Mucosa of descending colon (tissue), 3 donors: ENCODE measurements at regions not wholly inside any gene's neighbourhood (a gene's known extent, or its start where the extent isn't known, plus 50 kb on each side); places are given as distances from the start of the nearest gene placed in this dataset.

Experiments
- ATAC-seq: fragments of 200-7000 bp; cut with Tn5 transposase; one replicate; pipeline ENCODE4 v1.9.1; 2020; ENCODE audit warnings: mild to moderate bottlenecking, moderate library complexity
- DNase-seq, 3 donors: peaks; one replicate each; pipeline ENCODE4 v3.0.0-alpha.2; 2020
- H3K36me3 ChIP-seq: fragments of 200-600 bp; one replicate; pipeline ENCODE4 v1.8.0; 2021; ENCODE audit warnings: low read depth, mild to moderate bottlenecking
- H3K4me1 ChIP-seq: fragments of 200-600 bp; one replicate; pipeline ENCODE4 v1.8.0; 2021; ENCODE audit warnings: low read depth, mild to moderate bottlenecking
- H3K4me3 ChIP-seq: fragments of 200-600 bp; one replicate; pipeline ENCODE4 v1.8.0; 2021; ENCODE audit warnings: mild to moderate bottlenecking
- H3K9me3 ChIP-seq: fragments of 200-600 bp; one replicate; pipeline ENCODE4 v1.8.0; 2021; ENCODE audit warnings: mild to moderate bottlenecking
- CTCF ChIP-seq: fragments of 200-600 bp; IDR thresholded peaks from one replicate; pipeline ENCODE4 v1.8.0; 2022; ENCODE audit warnings: antibody characterized with exemption, mild to moderate bottlenecking
- intact Hi-C, 2 donors: fragments of 100-400 bp; cut with DNase I in 1 of 2; cut with micrococcal nuclease in 1 of 2; formaldehyde crosslinking; loops; one replicate each; pipeline versions ENCODE4 v1.11.0 to v1.11.1; 2022; cut with DNase I, micrococcal nuclease
- donor health status: DM: no; HTN: no; CAD: no; lungs with moderate emphysema.
- donor health status: DM: no; HTN: no; CAD: no.
- donor health status: DM: no; HTN: yes; CAD: no.

- no peak for TF ChIP-seq CTCF
- Histone ChIP-seq H3K4me3 (no peak overlapping the region), H3K9me3 (no peaks in the 10 kb centered on the region), H3K4me1 (peaks cover 22% of the 10 kb centered on the region), H3K36me3 (no peaks in the 10 kb centered on the region)
- intact Hi-C loops: loop anchor here in 1 of 2 donors (10.0 kb wide), 1 partner anchor 422 kb away; no protein-coding TSS in a partner anchor
- no peak for DNase-seq
- ATAC-seq: no peak
Observed at GRCh38 chr5:81846301-81846700, 95.4 kb upstream of the SSBP2 start.

GRCh38 chr5:81843845-81844244 is 92.9 kb upstream of the SSBP2 start:
- no peak for TF ChIP-seq CTCF
- Histone ChIP-seq H3K4me3 (no peak overlapping the region), H3K36me3 (no peaks in the 10 kb centered on the region), H3K9me3 (no peaks in the 10 kb centered on the region), H3K4me1 (peaks cover 9% of the 10 kb centered on the region)
- DNase-seq: no peak
- intact Hi-C loops: loop anchor here in 1 of 2 donors (10.0 kb wide), 1 partner anchor 419 kb away; no protein-coding TSS in a partner anchor
- no peak for ATAC-seq

GRCh38 chr5:81842795-81843398 is 92.0 kb upstream of the SSBP2 start:
- intact Hi-C loops: loop anchor here in 1 of 2 donors (10.0 kb wide), 1 partner anchor 418 kb away; no protein-coding TSS in a partner anchor
- Histone ChIP-seq H3K36me3 (no peaks in the 10 kb centered on the region), H3K4me3 (no peak overlapping the region), H3K4me1 (peaks cover under 1% of the 10 kb centered on the region), H3K9me3 (no peaks in the 10 kb centered on the region)
- ATAC-seq (no peak), DNase-seq (no peak)
- TF ChIP-seq CTCF: no peak

GRCh38 chr5:81839034-81839433 is 88.1 kb upstream of the SSBP2 start:
- no peak for DNase-seq
- H3K9me3 ChIP-seq: no peaks in the 10 kb centered on the region
- intact Hi-C loops: no loop called here
- no peaks in the 10 kb centered on the region for H3K4me1 ChIP-seq
- no peak for ATAC-seq
- no peak for TF ChIP-seq CTCF
- H3K4me3 ChIP-seq: no peak overlapping the region
- no peaks in the 10 kb centered on the region for H3K36me3 ChIP-seq

- no peak overlapping the region for H3K4me3 ChIP-seq
- TF ChIP-seq CTCF: no peak
- H3K4me1 ChIP-seq: no peaks in the 10 kb centered on the region
- ATAC-seq (peak; percentile 66), DNase-seq (peak in 1 of 3 donors; percentile 59)
- H3K36me3 ChIP-seq: no peaks in the 10 kb centered on the region
- no peaks in the 10 kb centered on the region for H3K9me3 ChIP-seq
- intact Hi-C loops: no loop called here
Observed at GRCh38 chr5:81838307-81838906, 87.5 kb upstream of the SSBP2 start.
